T-helper 1 cell treated with Interleukin-12 subunit alpha and Interleukin-12 subunit beta and Interleukin-4 antibody, amounts not matched to agents 30 μg/mL and 1 μg/mL, for 36 hours (primary cell): ENCODE measurements at regions not wholly inside any gene's neighbourhood (a gene's known extent, or its start where the extent isn't known, plus 50 kb on each side); places are given as distances from the start of the nearest gene placed in this dataset.

Source experiments
- H3K27ac Mint-ChIP-seq: one replicate; pipeline ENCODE4 v1.8.0; 2021; ENCODE audit warnings: mild to moderate bottlenecking, mixed read lengths
- H3K27me3 Mint-ChIP-seq: one replicate; pipeline ENCODE4 v1.8.0; 2021; ENCODE audit warnings: low read depth, mixed read lengths
- H3K36me3 Mint-ChIP-seq: one replicate; pipeline ENCODE4 v1.8.0; 2021; ENCODE audit warnings: low read depth, mixed read lengths
- H3K4me1 Mint-ChIP-seq: one replicate; pipeline ENCODE4 v1.8.0; 2021; ENCODE audit warnings: low read depth, mixed read lengths
- H3K4me3 Mint-ChIP-seq: one replicate; pipeline ENCODE4 v1.8.0; 2021; ENCODE audit warnings: mild to moderate bottlenecking, moderate library complexity, mixed read lengths
- H3K9me3 Mint-ChIP-seq: one replicate; pipeline ENCODE4 v1.8.0; 2021; ENCODE audit warnings: mixed read lengths

- Mint-ChIP-seq H3K27ac (no peak overlapping the region), H3K27me3 (peaks cover 6% of the 10 kb centered on the region), H3K36me3 (no peaks in the 10 kb centered on the region), H3K4me3 (no peak overlapping the region), H3K9me3 (no peaks in the 10 kb centered on the region), H3K4me1 (no peaks in the 10 kb centered on the region)
Observed at GRCh38 chr3:98994128-98994762, 92.8 kb upstream of the DCBLD2 start.

- Mint-ChIP-seq H3K27ac (no peak overlapping the region), H3K4me3 (no peak overlapping the region), H3K4me1 (no peaks in the 10 kb centered on the region), H3K9me3 (no peaks in the 10 kb centered on the region), H3K27me3 (no peaks in the 10 kb centered on the region), H3K36me3 (no peaks in the 10 kb centered on the region)
Observed at GRCh38 chr3:98991393-98991792, 89.9 kb upstream of the DCBLD2 start.

GRCh38 chr3:98990657-98991056, 89.2 kb upstream of the DCBLD2 start:
- Mint-ChIP-seq H3K4me1 (no peaks in the 10 kb centered on the region), H3K27ac (no peak overlapping the region)

GRCh38 chr3:98986073-98986472, 84.6 kb upstream of the DCBLD2 start:
- no peaks in the 10 kb centered on the region for H3K9me3 Mint-ChIP-seq
- no peaks in the 10 kb centered on the region for H3K4me1 Mint-ChIP-seq
- H3K27me3 Mint-ChIP-seq: no peaks in the 10 kb centered on the region
- H3K36me3 Mint-ChIP-seq: no peaks in the 10 kb centered on the region
- H3K27ac Mint-ChIP-seq: no peak overlapping the region
- H3K4me3 Mint-ChIP-seq: no peak overlapping the region

More at GRCh38 chr3:98990657-98991056, 89.2 kb upstream of the DCBLD2 start:
- Mint-ChIP-seq H3K27me3 (no peaks in the 10 kb centered on the region), H3K36me3 (no peaks in the 10 kb centered on the region), H3K4me3 (no peak overlapping the region), H3K9me3 (no peaks in the 10 kb centered on the region)

GRCh38 chr3:98985431-98985830, 83.9 kb upstream of the DCBLD2 start:
- Mint-ChIP-seq H3K27ac (no peak overlapping the region), H3K27me3 (no peaks in the 10 kb centered on the region), H3K9me3 (no peaks in the 10 kb centered on the region), H3K4me3 (no peak overlapping the region), H3K36me3 (no peaks in the 10 kb centered on the region), H3K4me1 (no peaks in the 10 kb centered on the region)

DNA sequence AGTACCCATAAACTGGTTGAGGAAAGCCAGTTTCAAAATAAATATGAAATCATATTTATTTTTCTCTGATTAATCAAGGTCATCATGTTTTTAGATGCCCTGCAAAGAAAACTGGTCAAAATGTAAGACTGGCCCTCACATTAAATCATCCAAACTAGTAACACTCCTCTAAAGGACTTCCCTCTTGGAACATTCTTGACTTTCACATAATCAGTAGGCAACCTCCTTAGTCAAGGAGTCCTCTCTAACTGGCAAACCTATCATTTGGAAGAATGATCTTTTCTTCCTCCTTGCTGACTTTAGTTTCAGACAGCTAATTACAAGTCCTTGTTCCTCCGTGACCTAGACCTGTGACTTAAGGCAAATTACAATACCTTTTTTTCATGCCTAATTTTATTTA, 82.5 kb upstream of the DCBLD2 start:
- H3K9me3 Mint-ChIP-seq: no peaks in the 10 kb centered on the region
- no peak overlapping the region for H3K4me3 Mint-ChIP-seq
- no peaks in the 10 kb centered on the region for H3K36me3 Mint-ChIP-seq
- no peak overlapping the region for H3K27ac Mint-ChIP-seq
- H3K4me1 Mint-ChIP-seq: no peaks in the 10 kb centered on the region
- peaks cover 5% of the 10 kb centered on the region for H3K27me3 Mint-ChIP-seq

DNA sequence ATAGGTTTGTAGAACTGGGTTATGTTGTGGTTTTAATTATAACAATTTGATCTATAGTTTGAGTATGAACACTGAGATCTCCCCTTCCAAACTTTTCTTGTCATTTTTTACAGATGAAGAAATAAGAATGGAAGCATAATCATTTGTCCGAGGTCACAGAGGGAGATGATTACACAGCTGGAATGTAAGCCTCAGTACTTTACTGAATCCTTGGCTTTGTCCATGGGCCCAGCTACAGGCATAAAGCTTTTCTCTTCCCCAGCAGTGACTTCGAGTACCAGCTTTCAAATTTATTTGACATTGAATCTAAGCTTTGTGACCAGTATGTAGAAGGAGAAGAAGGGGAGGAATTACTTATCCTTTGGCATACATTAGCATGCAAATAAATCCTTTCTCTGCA, 80.9 kb upstream of the DCBLD2 start:
- no peaks in the 10 kb centered on the region for H3K9me3 Mint-ChIP-seq
- H3K27ac Mint-ChIP-seq: no peak overlapping the region
- H3K4me1 Mint-ChIP-seq: peaks cover 2% of the 10 kb centered on the region
- H3K36me3 Mint-ChIP-seq: no peaks in the 10 kb centered on the region
- H3K4me3 Mint-ChIP-seq: no peak overlapping the region
- H3K27me3 Mint-ChIP-seq: peaks cover 5% of the 10 kb centered on the region

DNA sequence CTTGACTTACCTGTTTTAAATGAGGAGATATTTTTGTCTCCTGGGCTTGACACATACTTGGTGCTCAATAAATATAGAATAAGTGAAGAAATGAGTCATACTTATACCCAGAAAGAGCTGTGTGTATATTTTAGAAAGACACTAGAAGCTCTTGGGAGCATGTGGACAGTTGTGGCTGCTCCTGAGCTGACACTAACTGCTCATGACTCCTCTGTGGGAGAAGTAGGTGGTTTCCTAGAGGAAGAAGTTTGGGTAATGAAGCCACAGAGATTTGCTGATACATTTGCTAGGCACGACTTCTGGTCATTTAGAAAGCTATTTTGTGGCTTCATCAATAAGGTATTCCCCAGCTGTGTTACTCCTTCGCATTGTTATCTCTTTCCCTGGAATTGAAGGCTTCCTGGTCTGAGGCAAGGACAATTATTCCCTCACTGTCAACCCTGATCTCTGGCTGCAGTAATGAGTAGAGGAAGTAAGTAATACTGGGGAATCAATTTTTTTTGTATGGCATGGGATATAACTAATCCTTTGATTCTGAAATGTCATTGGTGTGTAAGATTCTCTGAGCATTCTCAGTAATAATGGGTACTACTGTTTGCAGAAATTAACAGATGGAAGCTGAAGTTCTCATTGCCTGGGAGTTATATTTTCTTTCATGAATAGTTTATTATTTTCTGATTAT, 79.6 kb upstream of the DCBLD2 start:
- Mint-ChIP-seq H3K36me3 (no peaks in the 10 kb centered on the region), H3K4me3 (no peak overlapping the region), H3K27ac (no peak overlapping the region), H3K27me3 (peaks cover 5% of the 10 kb centered on the region), H3K4me1 (peaks cover 2% of the 10 kb centered on the region), H3K9me3 (no peaks in the 10 kb centered on the region)

DNA sequence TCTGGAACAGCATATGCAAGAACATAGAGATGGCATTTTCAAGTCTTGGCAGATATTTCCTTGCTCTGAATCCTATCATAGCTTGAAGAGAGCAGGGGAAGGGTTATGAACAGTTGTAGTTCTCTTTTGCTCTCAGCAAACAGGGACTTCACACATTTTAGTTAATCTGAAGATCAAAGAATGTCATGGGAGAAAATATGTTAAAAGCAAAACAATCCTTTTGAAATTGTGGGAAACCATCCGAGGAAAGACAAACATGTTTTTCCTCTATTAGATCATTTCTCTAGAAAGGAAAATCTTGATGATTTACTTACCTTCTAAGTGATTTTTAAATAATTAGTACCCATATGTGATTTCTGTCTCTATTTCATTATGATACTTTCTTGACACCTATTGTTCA, 77.8 kb upstream of the DCBLD2 start:
- Mint-ChIP-seq H3K27me3 (peaks cover 5% of the 10 kb centered on the region), H3K4me3 (no peak overlapping the region), H3K4me1 (peaks cover 2% of the 10 kb centered on the region), H3K27ac (no peak overlapping the region), H3K36me3 (no peaks in the 10 kb centered on the region), H3K9me3 (peaks cover 6% of the 10 kb centered on the region)

DNA sequence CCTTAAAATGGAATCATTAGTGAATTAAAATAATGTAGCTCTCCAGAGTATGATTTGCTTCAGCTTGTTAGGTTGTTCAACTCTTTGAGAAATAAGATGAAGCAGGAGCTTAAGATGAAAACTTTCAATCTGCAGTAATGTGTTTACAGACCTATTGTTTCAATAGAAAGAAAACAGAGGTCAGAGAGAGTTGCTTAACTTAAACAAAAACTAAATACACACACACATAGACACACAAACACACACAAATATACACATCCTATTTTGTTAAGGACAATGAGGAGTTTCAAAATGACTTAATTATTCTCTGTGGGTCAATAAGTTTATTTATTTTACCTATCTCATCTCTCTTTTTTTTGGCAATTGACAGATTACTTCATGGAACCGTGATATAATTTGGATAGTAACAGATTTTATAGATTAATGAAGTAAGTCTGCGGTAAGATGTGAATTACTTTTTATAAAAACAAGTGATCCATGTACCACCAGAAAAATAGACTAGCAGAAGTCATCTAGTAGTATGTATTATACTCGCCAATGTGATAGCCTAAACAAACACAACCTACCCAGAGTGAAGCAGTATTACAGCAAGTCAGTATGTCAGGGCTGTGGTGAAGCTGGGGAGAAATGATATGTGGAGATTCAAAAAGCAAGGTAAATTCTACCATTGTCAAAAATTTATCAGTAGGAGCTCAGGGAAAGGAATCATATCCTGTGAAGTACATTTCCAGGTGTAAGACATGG, 76.7 kb upstream of the DCBLD2 start:
- H3K27me3 Mint-ChIP-seq: peaks cover 5% of the 10 kb centered on the region
- H3K9me3 Mint-ChIP-seq: peaks cover 6% of the 10 kb centered on the region
- H3K27ac Mint-ChIP-seq: no peak overlapping the region
- H3K4me3 Mint-ChIP-seq: no peak overlapping the region
- peaks cover 2% of the 10 kb centered on the region for H3K4me1 Mint-ChIP-seq
- no peaks in the 10 kb centered on the region for H3K36me3 Mint-ChIP-seq

GRCh38 chr3:98977520-98977919, 76.0 kb upstream of the DCBLD2 start:
- H3K27me3 Mint-ChIP-seq: peaks cover 5% of the 10 kb centered on the region
- no peak overlapping the region for H3K4me3 Mint-ChIP-seq
- no peaks in the 10 kb centered on the region for H3K36me3 Mint-ChIP-seq
- H3K4me1 Mint-ChIP-seq: peaks cover 2% of the 10 kb centered on the region
- no peak overlapping the region for H3K27ac Mint-ChIP-seq
- H3K9me3 Mint-ChIP-seq: peaks cover 10% of the 10 kb centered on the region

- Mint-ChIP-seq H3K4me3 (no peak overlapping the region), H3K9me3 (peaks cover 10% of the 10 kb centered on the region), H3K27me3 (no peaks in the 10 kb centered on the region), H3K36me3 (no peaks in the 10 kb centered on the region), H3K4me1 (peaks cover 2% of the 10 kb centered on the region), H3K27ac (no peak overlapping the region)
Observed at GRCh38 chr3:98974442-98974841, 72.9 kb upstream of the DCBLD2 start.

DNA sequence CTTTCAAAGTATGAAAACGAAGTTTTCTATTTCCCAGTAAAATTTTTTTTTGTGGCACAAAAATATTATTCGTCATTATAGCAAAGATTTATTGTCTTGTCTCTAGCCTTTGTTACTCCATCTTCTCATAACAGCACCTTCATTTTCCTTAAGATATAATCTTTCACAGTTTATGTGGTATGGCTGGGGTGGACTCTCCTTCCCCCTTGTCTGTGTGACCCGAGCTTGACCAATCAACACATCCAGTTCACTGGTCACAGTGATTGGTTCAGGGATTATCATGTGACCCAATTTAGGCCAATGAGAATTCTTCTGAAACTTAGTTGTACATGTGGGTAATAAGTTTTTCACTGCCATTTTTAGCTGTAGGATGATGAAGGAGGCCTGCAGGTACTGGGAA, 71.2 kb upstream of the DCBLD2 start:
- H3K9me3 Mint-ChIP-seq: peaks cover 10% of the 10 kb centered on the region
- no peak overlapping the region for H3K4me3 Mint-ChIP-seq
- H3K4me1 Mint-ChIP-seq: peaks cover 2% of the 10 kb centered on the region
- H3K36me3 Mint-ChIP-seq: no peaks in the 10 kb centered on the region
- H3K27ac Mint-ChIP-seq: no peak overlapping the region
- no peaks in the 10 kb centered on the region for H3K27me3 Mint-ChIP-seq

DNA sequence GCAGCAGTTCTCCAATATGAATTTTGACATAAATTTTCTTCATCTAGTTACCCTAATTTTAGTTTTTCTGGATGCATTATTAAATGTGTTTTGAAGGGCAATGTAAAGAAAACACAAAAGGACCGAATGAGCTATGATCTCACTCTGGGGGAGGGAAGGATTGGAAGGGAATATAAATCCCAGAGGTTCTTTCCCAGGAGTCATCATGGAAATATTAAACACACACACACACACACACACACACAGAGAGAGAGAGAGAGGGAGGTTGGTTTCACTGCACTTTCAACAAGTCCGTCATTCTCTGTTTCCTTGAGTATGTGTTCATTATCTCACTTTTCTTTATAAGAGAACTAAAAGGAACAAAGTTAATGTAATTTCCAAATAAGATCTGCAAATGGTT, 70.7 kb upstream of the DCBLD2 start:
- peaks cover 10% of the 10 kb centered on the region for H3K9me3 Mint-ChIP-seq
- no peaks in the 10 kb centered on the region for H3K36me3 Mint-ChIP-seq
- no peaks in the 10 kb centered on the region for H3K4me1 Mint-ChIP-seq
- no peak overlapping the region for H3K27ac Mint-ChIP-seq
- no peak overlapping the region for H3K4me3 Mint-ChIP-seq
- H3K27me3 Mint-ChIP-seq: no peaks in the 10 kb centered on the region

GRCh38 chr3:98971169-98971681, 69.7 kb upstream of the DCBLD2 start:
- H3K9me3 Mint-ChIP-seq: peaks cover 10% of the 10 kb centered on the region
- H3K27me3 Mint-ChIP-seq: no peaks in the 10 kb centered on the region
- H3K4me3 Mint-ChIP-seq: no peak overlapping the region
- H3K36me3 Mint-ChIP-seq: no peaks in the 10 kb centered on the region
- no peak overlapping the region for H3K27ac Mint-ChIP-seq
- no peaks in the 10 kb centered on the region for H3K4me1 Mint-ChIP-seq
